ENCODE measurements at regions not wholly inside any gene's neighbourhood (a gene's known extent, or its start where the extent isn't known, plus 50 kb on each side); places are given as distances from the start of the nearest gene placed in this dataset.

GRCh38 chr10:62946278-62946677 lies 130.1 kb upstream of the EGR2 start:
- in situ Hi-C loops (cut with HindIII; ENCODE audit: low pct_unique_long_range_greater_than_20kb, low sequenced_read_pairs) = no loop called here
- Histone ChIP-seq H3K9me3 (ENCODE audit: control insufficient read depth, insufficient read depth, low read depth, low read length) (no peaks in the 10 kb centered on the region), H3K27ac (ENCODE audit: low read length) (no peak overlapping the region), H3K4me3 (ENCODE audit: low read depth in 2 of 2, low read length in 2 of 2) (no peak overlapping the region), H3K36me3 (ENCODE audit: control insufficient read depth, insufficient read depth, low read length) (no peaks in the 10 kb centered on the region), H3K27me3 (ENCODE audit: control insufficient read depth, insufficient read depth, low read length) (peaks cover 10% of the 10 kb centered on the region; the same call in 1 of the 2 replicates), H3K4me1 (ENCODE audit: control insufficient read depth, insufficient read depth, low read length) (no peaks in the 10 kb centered on the region; the same call in 1 of the 2 replicates)
- intact Hi-C loops (cut with micrococcal nuclease; ENCODE audit: unreplicated experiment) = no loop called here
- CTCF ChIA-PET = no interaction called here
- no TSS peak for BruUV-seq (replicated peaks)
- DNase-seq (ENCODE audit: low read depth, low spot score) = no peak
- no peak for ATAC-seq
- TF ChIP-seq CTCF (IDR thresholded peaks at IDR 0.05) (no peak), TCF7L2 (IDR thresholded peaks at IDR 0.05; ENCODE audit: low read depth, low read length) (no peak), SIN3A (IDR thresholded peaks at IDR 0.05; ENCODE audit: borderline replicate concordance, insufficient read depth, low read depth, low read length) (no peak), POLR2AphosphoS5 (IDR thresholded peaks at IDR 0.05; ENCODE audit: low read depth, low read length) (no peak), REST (IDR thresholded peaks at IDR 0.05; ENCODE audit: insufficient read depth in 1 of 2, low read depth in 2 of 2, low read length in 1 of 2) (no peak)
- POLR2A ChIA-PET = no interaction called here

GRCh38 chr10:62939698-62940097 lies 123.5 kb upstream of the EGR2 start:
- ATAC-seq (no peak), DNase-seq (ENCODE audit: low read depth, low spot score) (no peak)
- ChIA-PET POLR2A (no interaction called here), CTCF (no interaction called here)
- intact Hi-C loops (cut with micrococcal nuclease; ENCODE audit: unreplicated experiment) (no loop called here), in situ Hi-C loops (cut with HindIII; ENCODE audit: low pct_unique_long_range_greater_than_20kb, low sequenced_read_pairs) (no loop called here)
- Histone ChIP-seq H3K36me3 (ENCODE audit: control insufficient read depth, insufficient read depth, low read length) (no peaks in the 10 kb centered on the region), H3K4me3 (ENCODE audit: low read depth in 2 of 2, low read length in 2 of 2) (no peak overlapping the region), H3K4me1 (ENCODE audit: control insufficient read depth, insufficient read depth, low read length) (no peaks in the 10 kb centered on the region; the same call in 1 of the 2 replicates), H3K27me3 (ENCODE audit: control insufficient read depth, insufficient read depth, low read length) (peaks cover 25% of the 10 kb centered on the region), H3K9me3 (ENCODE audit: control insufficient read depth, insufficient read depth, low read depth, low read length) (no peaks in the 10 kb centered on the region), H3K27ac (ENCODE audit: low read length) (no peak overlapping the region)
- TF ChIP-seq REST (IDR thresholded peaks at IDR 0.05; ENCODE audit: insufficient read depth in 1 of 2, low read depth in 2 of 2, low read length in 1 of 2) (no peak), SIN3A (IDR thresholded peaks at IDR 0.05; ENCODE audit: borderline replicate concordance, insufficient read depth, low read depth, low read length) (no peak), TCF7L2 (IDR thresholded peaks at IDR 0.05; ENCODE audit: low read depth, low read length) (no peak), CTCF (IDR thresholded peaks at IDR 0.05) (no peak), POLR2AphosphoS5 (IDR thresholded peaks at IDR 0.05; ENCODE audit: low read depth, low read length) (no peak)
- BruUV-seq (replicated peaks) = no TSS peak
